ENCODE measurements at regions not wholly inside any gene's neighbourhood (a gene's known extent, or its start where the extent isn't known, plus 50 kb on each side); places are given as distances from the start of the nearest gene placed in this dataset.

GRCh38 chr14:85224241-85224640, 305.7 kb upstream of the FLRT2 start:
- no peak overlapping the region for H3K4me3 ChIP-seq
- no peak overlapping the region for H3K4me3 Mint-ChIP-seq
- ATAC-seq, result no peak

More at GRCh38 chr14:85224241-85224640, 305.7 kb upstream of the FLRT2 start:
- Mint-ChIP-seq H3K4me1 (peaks cover 26% of the 10 kb centered on the region), H3K9me3 (no peaks in the 10 kb centered on the region; the same call in 2 of the 3 replicates), H3K27me3 (ENCODE audit: insufficient read depth, low read depth, poor library complexity) (peaks cover 3% of the 10 kb centered on the region), H3K27ac (no peak overlapping the region), H3K36me3 (ENCODE audit: low read depth) (no peaks in the 10 kb centered on the region; the same call in 2 of the 3 replicates)
- no peaks in the 10 kb centered on the region for H3K79me2 ChIP-seq (replicated peaks; ENCODE audit: insufficient read depth)
- no peak for DNase-seq (ENCODE audit: low spot score)
- H3K9me2 ChIP-seq (ENCODE audit: insufficient read depth), result 0 out of 2 replicates have a peak, but pooled peaks cover 6% of the 10 kb centered on the region
- H3K36me3 ChIP-seq (ENCODE audit: insufficient read depth), result no peaks in the 10 kb centered on the region
- H4K20me1 ChIP-seq (replicated peaks; ENCODE audit: insufficient read depth), result no peaks in the 10 kb centered on the region
- no peaks in the 10 kb centered on the region for H3F3A ChIP-seq (replicated peaks; ENCODE audit: low read depth)
- peak overlapping the region; percentile 33 for H3K4me2 ChIP-seq
- TF ChIP-seq EZH2 (IDR thresholded peaks at IDR 0.05; ENCODE audit: low read depth, unreplicated experiment) (no peak), STAT1 (IDR thresholded peaks at IDR 0.05; ENCODE audit: unreplicated experiment) (no peak), EZH2phosphoT487 (IDR thresholded peaks at IDR 0.05; ENCODE audit: unreplicated experiment) (no peak), ZNF114 (CRISPR knock-in tag; IDR thresholded peaks at IDR 0.05) (no peak), CREB1 (CRISPR knock-in tag; IDR thresholded peaks at IDR 0.05; ENCODE audit: low read depth) (no peak), ZNF331 (CRISPR knock-in tag; IDR thresholded peaks at IDR 0.05; ENCODE audit: low read depth) (no peak), JUNB (IDR thresholded peaks at IDR 0.05; ENCODE audit: unreplicated experiment) (no peak), CTCF (conservative IDR thresholded peaks at IDR 0.05; ENCODE audit: low read depth in 2 of 2) (no peak), NANOG (IDR thresholded peaks at IDR 0.05; ENCODE audit: borderline replicate concordance) (no peak), POLR2AphosphoS5 (IDR thresholded peaks at IDR 0.05; ENCODE audit: low read depth) (no peak), ZNF462 (CRISPR knock-in tag; IDR thresholded peaks at IDR 0.05) (no peak)
- TF ChIP-seq, protein P1, sequence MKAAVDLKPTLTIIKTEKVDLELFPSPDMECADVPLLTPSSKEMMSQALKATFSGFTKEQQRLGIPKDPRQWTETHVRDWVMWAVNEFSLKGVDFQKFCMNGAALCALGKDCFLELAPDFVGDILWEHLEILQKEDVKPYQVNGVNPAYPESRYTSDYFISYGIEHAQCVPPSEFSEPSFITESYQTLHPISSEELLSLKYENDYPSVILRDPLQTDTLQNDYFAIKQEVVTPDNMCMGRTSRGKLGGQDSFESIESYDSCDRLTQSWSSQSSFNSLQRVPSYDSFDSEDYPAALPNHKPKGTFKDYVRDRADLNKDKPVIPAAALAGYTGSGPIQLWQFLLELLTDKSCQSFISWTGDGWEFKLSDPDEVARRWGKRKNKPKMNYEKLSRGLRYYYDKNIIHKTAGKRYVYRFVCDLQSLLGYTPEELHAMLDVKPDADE (IDR thresholded peaks at IDR 0.05), result no peak
- TF ChIP-seq, protein P2, sequence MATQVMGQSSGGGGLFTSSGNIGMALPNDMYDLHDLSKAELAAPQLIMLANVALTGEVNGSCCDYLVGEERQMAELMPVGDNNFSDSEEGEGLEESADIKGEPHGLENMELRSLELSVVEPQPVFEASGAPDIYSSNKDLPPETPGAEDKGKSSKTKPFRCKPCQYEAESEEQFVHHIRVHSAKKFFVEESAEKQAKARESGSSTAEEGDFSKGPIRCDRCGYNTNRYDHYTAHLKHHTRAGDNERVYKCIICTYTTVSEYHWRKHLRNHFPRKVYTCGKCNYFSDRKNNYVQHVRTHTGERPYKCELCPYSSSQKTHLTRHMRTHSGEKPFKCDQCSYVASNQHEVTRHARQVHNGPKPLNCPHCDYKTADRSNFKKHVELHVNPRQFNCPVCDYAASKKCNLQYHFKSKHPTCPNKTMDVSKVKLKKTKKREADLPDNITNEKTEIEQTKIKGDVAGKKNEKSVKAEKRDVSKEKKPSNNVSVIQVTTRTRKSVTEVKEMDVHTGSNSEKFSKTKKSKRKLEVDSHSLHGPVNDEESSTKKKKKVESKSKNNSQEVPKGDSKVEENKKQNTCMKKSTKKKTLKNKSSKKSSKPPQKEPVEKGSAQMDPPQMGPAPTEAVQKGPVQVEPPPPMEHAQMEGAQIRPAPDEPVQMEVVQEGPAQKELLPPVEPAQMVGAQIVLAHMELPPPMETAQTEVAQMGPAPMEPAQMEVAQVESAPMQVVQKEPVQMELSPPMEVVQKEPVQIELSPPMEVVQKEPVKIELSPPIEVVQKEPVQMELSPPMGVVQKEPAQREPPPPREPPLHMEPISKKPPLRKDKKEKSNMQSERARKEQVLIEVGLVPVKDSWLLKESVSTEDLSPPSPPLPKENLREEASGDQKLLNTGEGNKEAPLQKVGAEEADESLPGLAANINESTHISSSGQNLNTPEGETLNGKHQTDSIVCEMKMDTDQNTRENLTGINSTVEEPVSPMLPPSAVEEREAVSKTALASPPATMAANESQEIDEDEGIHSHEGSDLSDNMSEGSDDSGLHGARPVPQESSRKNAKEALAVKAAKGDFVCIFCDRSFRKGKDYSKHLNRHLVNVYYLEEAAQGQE (IDR thresholded peaks at IDR 0.05; ENCODE audit: unreplicated experiment), result no peak
- no peaks in the 10 kb centered on the region for H3K27me3 ChIP-seq (ENCODE audit: insufficient read depth)
- H3K27ac ChIP-seq (ENCODE audit: low read depth), result no peak overlapping the region
- peaks cover 37% of the 10 kb centered on the region for H3K4me1 ChIP-seq (ENCODE audit: insufficient read depth)
- H2AFZ ChIP-seq, result no peak overlapping the region

Data from GM23338 (cell line).